ENCODE measurements at regions not wholly inside any gene's neighbourhood (a gene's known extent, or its start where the extent isn't known, plus 50 kb on each side); places are given as distances from the start of the nearest gene placed in this dataset.

DNA sequence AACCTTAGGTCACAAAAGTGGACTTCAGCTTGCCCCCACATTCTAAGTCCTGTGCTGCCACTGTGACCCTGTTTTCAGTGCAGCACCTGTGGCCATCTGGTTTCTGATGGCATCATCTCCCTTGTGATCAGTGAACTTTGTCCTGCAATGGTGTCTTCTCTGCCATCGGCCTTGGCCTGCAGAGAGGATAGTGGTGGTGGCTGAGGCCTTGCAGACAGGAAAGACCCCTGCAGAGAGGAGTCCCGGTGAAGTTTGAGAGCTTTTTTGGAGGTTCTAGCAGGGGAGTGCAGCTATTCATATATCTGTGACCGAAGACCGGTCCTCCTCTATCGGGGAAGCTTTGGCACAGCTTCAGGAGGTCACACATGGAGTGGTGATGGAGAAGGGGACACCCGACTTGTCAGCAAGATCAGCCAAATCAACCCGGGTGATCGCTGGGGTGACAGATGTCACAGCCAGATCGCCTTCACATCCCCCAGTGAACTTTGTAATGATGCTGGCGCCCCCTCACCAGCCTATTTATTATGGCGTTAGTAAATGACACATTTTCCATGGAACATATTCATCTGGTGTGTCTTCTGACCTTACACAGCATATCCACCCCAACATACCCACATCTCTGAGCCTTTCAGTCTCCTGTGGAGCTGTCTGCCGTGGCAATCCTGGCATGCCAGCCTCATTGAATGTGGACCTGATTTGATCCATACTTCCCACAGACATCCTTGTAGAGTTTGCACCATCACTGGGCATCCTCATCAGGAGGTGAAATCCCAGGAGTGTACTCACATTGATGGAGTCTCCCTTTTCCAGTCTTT is 136.1 kb downstream of the PAPOLA start:
- TF ChIP-seq, protein P1, sequence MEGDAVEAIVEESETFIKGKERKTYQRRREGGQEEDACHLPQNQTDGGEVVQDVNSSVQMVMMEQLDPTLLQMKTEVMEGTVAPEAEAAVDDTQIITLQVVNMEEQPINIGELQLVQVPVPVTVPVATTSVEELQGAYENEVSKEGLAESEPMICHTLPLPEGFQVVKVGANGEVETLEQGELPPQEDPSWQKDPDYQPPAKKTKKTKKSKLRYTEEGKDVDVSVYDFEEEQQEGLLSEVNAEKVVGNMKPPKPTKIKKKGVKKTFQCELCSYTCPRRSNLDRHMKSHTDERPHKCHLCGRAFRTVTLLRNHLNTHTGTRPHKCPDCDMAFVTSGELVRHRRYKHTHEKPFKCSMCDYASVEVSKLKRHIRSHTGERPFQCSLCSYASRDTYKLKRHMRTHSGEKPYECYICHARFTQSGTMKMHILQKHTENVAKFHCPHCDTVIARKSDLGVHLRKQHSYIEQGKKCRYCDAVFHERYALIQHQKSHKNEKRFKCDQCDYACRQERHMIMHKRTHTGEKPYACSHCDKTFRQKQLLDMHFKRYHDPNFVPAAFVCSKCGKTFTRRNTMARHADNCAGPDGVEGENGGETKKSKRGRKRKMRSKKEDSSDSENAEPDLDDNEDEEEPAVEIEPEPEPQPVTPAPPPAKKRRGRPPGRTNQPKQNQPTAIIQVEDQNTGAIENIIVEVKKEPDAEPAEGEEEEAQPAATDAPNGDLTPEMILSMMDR (IDR thresholded peaks at IDR 0.05), result no peak
- no peak for TF ChIP-seq POLR2A (IDR thresholded peaks at IDR 0.05)
- no peaks in the 10 kb centered on the region for H3K4me1 ChIP-seq
- no peak overlapping the region for H3K27ac ChIP-seq
- no peaks in the 10 kb centered on the region for H3K36me3 ChIP-seq
- no peak for DNase-seq
- H3K4me3 ChIP-seq, result no peak overlapping the region
- no peaks in the 10 kb centered on the region for H3K9me3 ChIP-seq
- no peaks in the 10 kb centered on the region for H3K27me3 ChIP-seq

DNA sequence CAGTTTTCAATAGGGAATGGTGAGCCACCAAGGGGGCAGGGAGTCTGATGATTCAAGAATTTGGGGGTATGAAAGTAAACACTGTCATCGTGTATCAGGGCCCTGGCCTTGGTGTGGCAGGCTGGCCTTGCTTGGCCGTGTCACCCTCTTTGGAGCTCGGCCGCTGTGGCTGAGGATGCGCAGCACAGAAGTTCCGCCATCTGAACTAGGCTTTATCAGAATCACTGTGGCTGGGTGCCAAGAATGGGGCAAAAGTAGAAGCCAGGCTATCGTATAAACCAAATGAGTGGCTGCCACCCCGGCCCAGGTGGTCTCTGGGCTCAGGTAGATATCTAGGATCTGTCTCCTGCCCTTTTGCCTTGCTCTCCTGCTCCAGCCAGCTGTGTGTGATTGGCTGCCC is 137.4 kb downstream of the PAPOLA start:
- Histone ChIP-seq H3K27me3 (no peaks in the 10 kb centered on the region), H3K36me3 (no peaks in the 10 kb centered on the region), H3K4me1 (no peaks in the 10 kb centered on the region), H3K4me3 (no peak overlapping the region), H3K27ac (no peak overlapping the region), H3K9me3 (no peaks in the 10 kb centered on the region)
- no peak for DNase-seq
- TF ChIP-seq POLR2A (IDR thresholded peaks at IDR 0.05), result no peak
- TF ChIP-seq, protein P1 (IDR thresholded peaks at IDR 0.05), result no peak

DNA sequence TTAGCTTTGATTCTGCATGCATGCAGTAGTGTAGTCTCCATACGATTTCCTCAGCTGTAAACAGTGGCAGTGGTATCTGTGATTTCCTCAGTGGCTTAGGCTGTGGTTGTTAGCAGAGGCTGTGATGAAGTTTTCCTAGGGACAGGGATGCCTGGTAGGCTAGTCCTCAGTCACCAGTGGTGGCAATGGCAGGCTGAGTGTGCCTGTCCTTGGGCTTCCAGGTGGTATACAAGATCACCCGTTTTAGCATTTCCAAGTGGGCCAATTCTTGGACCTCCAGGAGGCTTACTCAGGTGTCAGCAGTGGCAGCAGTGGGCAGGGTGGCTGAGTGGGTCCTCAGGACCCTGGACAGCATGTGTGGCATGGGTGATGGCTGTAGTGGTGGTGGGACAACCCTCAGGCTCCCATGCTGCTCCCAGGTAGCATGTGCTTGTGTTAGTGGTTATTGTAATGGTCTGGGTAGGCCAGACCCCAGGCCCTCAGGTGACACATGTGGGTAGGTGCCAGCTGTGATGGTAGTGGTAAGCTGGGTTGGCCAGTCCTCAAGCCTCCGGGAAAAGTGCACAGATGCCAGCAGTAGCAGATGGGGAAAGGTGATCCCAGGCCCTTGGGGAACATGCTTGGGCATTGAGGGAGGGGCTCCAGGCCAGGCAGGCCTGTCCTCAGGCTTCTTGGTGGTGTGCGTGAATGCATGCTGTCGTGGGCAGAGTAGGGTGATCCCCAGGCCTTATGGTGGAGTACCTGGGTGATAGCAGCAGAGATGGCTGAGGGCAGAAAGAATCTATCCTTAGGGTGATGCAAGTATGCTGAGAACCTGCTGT is 146.5 kb downstream of the PAPOLA start:
- no peak for DNase-seq
- Histone ChIP-seq H3K36me3 (no peaks in the 10 kb centered on the region), H3K4me3 (no peak overlapping the region)

DNA sequence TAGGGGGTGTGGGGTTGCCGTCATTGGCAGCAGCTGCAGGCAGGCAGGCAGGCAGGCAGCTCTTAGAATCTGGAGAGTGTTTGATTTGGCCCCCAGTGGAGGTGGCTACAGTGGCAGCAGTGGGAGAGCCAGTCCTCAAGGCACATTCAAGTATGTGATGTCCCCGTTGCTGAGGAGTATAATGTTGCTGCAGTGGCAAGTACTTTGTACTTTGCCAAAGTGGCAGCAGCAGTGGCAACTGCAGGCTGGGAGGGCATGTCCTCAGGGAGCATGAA is 147.1 kb downstream of the PAPOLA start:
- H3K4me3 ChIP-seq, result no peak overlapping the region

More for the DNA sequence above, 146.5 kb downstream of the PAPOLA start:
- Histone ChIP-seq H3K9me3 (peaks cover 0 to 4% (median 0%) of the 10 kb centered on the region in 4 donors), H3K4me1 (no peaks in the 10 kb centered on the region), H3K27me3 (no peaks in the 10 kb centered on the region), H3K27ac (no peak overlapping the region)
- TF ChIP-seq, protein P1 (IDR thresholded peaks at IDR 0.05), result no peak
- TF ChIP-seq POLR2A (IDR thresholded peaks at IDR 0.05), result no peak

DNA sequence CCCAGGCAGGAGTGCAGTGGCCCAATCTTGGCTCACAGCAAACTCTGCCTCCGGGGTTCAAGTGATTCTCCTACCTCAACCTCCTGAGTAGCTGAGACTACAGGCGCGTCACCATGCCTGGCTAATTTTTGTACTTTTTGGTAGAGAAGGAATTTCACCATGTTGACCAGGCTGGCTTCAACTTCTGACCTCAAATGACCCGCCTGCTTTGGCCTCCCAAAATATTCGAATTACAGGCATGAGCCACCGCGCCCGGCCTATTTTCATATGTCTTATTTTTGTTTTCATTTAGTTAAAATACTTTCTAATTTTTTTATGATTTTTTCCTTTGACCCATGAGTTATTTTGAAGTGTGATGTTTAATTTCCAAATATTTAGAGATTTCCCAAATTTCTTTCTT is 143.6 kb upstream of the VRK1 start:
- no peaks in the 10 kb centered on the region for H3K36me3 ChIP-seq
- no peak overlapping the region for H3K4me3 ChIP-seq
- H3K27me3 ChIP-seq, result no peaks in the 10 kb centered on the region
- DNase-seq, result no peak
- TF ChIP-seq POLR2A (IDR thresholded peaks at IDR 0.05), result no peak
- TF ChIP-seq, protein P1 (IDR thresholded peaks at IDR 0.05), result no peak
- peaks cover 0 to 2% (median 0%) of the 10 kb centered on the region in 4 donors for H3K9me3 ChIP-seq
- no peak overlapping the region for H3K27ac ChIP-seq
- H3K4me1 ChIP-seq, result no peaks in the 10 kb centered on the region

More for the DNA sequence above, 147.1 kb downstream of the PAPOLA start:
- Histone ChIP-seq H3K36me3 (no peaks in the 10 kb centered on the region), H3K27ac (no peak overlapping the region), H3K4me1 (no peaks in the 10 kb centered on the region), H3K9me3 (peaks cover 0 to 4% (median 0%) of the 10 kb centered on the region in 4 donors), H3K27me3 (no peaks in the 10 kb centered on the region)
- no peak for TF ChIP-seq POLR2A (IDR thresholded peaks at IDR 0.05)
- TF ChIP-seq, protein P1 (IDR thresholded peaks at IDR 0.05), result no peak
- no peak for DNase-seq
